Central memory CD8-positive, alpha-beta T cell (primary cell): ENCODE measurements at regions not wholly inside any gene's neighbourhood (a gene's known extent, or its start where the extent isn't known, plus 50 kb on each side); places are given as distances from the start of the nearest gene placed in this dataset.

Experiments
- ATAC-seq: fragments of 150-1000 bp; cut with Tn5 transposase; replicated peaks from 2 replicates; pipeline ENCODE4 v1.10.0; 2022; ENCODE audit warnings: mild to moderate bottlenecking, moderate FRiP score, moderate number of reproducible peaks; ENCODE audit not compliant: poor library complexity, severe bottlenecking; ENCODE audit errors: extremely low read depth
- DNase-seq, 2 donors: peaks; one replicate each; pipeline ENCODE4 v3.0.0; 2021; ENCODE audit warnings: low spot score in 2 of 2
- H3K27ac Mint-ChIP-seq: one replicate; pipeline ENCODE4 v1.8.0; 2022; ENCODE audit warnings: low read depth, mild to moderate bottlenecking, moderate library complexity, mixed read lengths
- H3K27me3 Mint-ChIP-seq: one replicate; pipeline ENCODE4 v1.8.0; 2022; ENCODE audit warnings: mixed read lengths
- H3K36me3 Mint-ChIP-seq: one replicate; pipeline ENCODE4 v1.8.0; 2022; ENCODE audit warnings: mild to moderate bottlenecking, moderate library complexity, mixed read lengths; ENCODE audit not compliant: insufficient read depth
- H3K4me1 Mint-ChIP-seq: one replicate; pipeline ENCODE4 v1.8.0; 2022; ENCODE audit warnings: mixed read lengths
- H3K4me3 Mint-ChIP-seq: one replicate; pipeline ENCODE4 v1.8.0; 2022; ENCODE audit warnings: mild to moderate bottlenecking, moderate library complexity, mixed read lengths
- H3K9me3 Mint-ChIP-seq: one replicate; pipeline ENCODE4 v1.8.0; 2022; ENCODE audit warnings: mixed read lengths

DNA sequence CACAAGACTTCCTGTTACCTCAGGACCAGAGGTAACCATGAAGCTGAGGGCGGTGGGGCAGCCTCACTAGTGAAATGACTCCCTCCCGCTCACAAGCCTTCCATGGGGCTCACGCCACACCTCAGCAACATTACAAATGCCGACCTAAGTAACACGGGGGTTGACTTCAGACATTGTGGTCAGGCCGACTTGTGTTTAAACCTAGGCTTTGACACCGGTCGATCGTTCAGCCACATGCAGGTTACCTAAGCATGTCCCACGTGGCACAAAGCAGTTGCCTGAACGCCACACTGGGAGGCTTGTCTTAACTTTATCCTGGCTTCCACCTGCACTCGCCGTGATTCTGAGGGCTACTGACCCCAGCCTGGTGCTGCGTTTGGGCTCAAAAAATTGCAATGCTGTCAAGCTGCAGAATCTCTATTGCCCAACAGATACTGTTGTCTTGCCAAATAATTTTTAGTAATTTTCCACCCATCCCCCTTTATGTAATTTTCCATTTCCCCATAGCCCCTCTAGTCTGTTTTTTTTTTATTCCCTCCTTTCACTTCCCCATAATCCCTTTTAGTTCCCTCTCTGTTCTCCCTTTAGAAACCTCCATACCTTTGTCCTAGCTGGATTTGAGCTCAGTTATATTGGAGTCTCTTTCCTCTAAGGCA lies 158.6 kb upstream of the RGMA start:
- Mint-ChIP-seq H3K9me3 (no peaks in the 10 kb centered on the region), H3K27ac (no peak overlapping the region), H3K36me3 (no peaks in the 10 kb centered on the region), H3K27me3 (peaks cover 14% of the 10 kb centered on the region), H3K4me3 (no peak overlapping the region), H3K4me1 (no peaks in the 10 kb centered on the region)
- ATAC-seq (no peak), DNase-seq (no peak)

DNA sequence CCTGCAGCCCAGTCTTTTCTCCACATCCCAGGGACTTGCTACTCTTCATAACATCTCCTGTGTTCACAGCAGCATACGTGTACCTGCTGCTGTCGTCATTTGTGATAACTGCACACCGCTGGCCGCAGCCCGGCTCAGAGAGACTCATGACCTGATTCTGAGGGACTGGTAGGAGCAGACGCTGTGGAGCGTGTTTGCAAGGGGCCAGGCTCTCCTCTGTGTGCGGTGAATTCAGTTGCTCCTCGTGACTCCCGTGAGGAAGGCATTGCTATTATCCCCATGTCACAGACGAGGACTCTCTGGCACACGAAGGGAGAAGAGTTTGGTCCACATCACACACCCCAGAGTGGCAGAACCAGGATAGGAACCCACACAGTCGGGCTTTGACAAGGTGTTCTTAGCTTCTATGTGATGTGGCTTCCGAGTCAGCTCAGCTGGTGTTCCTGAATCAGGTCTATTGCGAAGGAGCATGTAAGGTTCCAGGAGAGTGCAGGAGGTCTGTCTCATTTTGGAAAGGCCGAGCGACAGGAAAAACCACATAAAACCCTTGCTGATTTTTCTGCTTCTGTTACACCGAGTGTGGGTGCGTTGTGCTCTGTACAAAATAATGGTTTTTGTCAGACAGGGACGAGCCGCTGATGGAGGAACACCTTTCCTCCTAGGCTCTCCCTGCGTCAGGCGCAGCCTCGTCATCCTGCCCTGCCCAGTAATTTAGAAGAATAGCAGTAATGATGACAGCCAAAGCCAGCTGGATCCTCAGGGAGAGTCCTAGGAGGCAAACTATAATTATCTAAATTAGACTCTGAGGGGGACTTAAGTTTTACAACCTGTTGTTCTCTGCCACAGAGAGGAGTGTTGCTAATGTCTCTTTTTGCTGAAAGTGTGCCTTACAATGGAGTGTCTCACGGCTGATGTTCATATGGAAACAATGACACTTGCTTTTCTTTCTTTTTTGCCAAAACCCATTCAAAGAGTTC lies 157.5 kb upstream of the RGMA start:
- ATAC-seq: no peak
- no peaks in the 10 kb centered on the region for H3K4me1 Mint-ChIP-seq
- no peak for DNase-seq
- H3K27ac Mint-ChIP-seq: no peak overlapping the region
- H3K4me3 Mint-ChIP-seq: no peak overlapping the region
- H3K9me3 Mint-ChIP-seq: no peaks in the 10 kb centered on the region
- no peaks in the 10 kb centered on the region for H3K36me3 Mint-ChIP-seq
- H3K27me3 Mint-ChIP-seq: peaks cover 14% of the 10 kb centered on the region

DNA sequence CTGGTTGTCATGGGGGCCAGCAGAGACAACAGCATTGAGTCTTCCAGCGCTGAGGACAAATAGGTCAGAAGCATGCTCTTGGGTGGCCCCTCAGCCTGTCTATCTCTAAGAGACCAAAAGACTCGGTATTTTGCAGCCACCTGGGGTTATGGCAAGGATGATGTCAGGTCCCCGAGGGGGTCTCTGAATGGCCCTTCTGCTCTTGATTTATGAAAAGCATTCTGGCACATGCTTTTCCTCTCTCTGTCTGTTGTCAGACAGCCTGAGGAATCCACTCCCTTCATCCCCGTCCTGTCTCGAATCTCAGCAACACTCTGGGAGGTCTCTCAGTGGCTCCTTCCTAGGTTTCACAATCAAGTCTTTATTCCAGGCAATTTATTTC lies 156.6 kb upstream of the RGMA start:
- Mint-ChIP-seq H3K27me3 (peaks cover 14% of the 10 kb centered on the region), H3K9me3 (no peaks in the 10 kb centered on the region), H3K36me3 (no peaks in the 10 kb centered on the region), H3K27ac (no peak overlapping the region), H3K4me3 (no peak overlapping the region), H3K4me1 (no peaks in the 10 kb centered on the region)
- ATAC-seq: no peak
- DNase-seq: no peak

DNA sequence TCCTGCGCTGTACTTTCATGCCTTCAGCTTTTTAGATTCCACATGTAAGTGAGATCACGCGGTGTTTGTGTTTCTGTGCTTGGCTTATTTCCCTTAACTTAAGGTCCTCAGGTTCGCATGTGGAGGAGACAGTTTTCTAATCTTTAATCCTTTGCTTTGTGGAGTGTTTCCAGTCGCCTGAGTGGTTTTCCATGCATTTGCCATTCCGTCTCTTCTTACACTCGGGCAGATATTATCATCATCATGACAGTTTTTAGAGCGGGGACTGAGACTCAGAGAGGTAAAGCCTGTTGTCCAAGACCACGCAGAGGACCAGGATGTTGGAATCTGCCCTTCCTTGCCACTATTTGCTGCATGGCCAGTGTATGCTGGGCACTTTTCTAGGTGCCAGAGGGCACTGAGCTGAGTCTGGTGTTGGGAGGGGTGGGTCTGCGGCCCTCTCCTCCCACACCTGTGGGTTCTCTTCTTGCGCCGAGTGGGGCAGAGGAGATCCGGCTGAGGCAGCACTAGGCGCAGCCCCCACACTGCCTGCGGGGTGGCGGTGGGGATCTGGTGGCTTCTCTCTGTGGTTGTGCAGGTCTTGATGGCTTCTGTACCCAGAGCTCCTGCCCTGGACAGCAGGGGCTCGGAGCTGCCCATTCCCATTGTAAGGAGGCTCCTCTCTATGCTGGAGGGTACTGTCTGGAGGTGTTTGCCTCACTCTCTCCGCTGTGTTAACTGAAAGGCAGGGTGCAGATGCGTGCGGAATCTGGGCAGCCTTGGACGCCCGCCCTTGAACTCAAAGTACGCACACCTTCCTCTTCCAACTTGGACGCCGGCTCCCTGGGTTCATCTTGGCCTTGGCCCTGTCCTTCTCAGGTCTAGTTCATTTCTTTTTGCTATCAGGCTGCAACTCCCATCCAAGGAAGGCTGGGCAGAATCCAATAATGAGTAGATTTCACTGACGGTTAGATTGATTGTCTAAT lies 156.0 kb upstream of the RGMA start:
- no peak overlapping the region for H3K27ac Mint-ChIP-seq
- no peaks in the 10 kb centered on the region for H3K4me1 Mint-ChIP-seq
- no peaks in the 10 kb centered on the region for H3K36me3 Mint-ChIP-seq
- ATAC-seq (no peak), DNase-seq (no peak)
- H3K27me3 Mint-ChIP-seq: peaks cover 14% of the 10 kb centered on the region
- no peak overlapping the region for H3K4me3 Mint-ChIP-seq
- no peaks in the 10 kb centered on the region for H3K9me3 Mint-ChIP-seq

DNA sequence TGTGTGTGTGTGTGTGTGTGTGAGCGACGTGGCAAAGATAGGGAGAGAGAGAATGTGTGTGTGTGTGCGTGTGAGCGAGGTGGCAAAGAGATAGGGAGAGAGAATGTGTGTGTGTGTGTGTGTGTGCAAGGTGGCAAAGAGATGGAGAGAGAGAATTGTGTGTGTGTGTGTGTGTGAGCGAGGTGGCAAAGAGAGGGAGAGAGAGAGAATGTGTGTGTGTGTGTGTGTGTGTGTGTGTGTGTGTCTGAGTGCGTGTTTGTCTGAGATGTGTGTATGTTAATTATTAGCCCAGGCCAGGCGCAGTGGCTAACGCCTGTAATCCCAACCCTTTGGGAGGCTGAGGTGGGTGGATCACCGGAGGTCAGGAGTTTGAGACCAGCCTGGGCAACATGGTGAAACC lies 154.6 kb upstream of the RGMA start:
- no peak for DNase-seq
- Mint-ChIP-seq H3K9me3 (no peaks in the 10 kb centered on the region), H3K4me1 (no peaks in the 10 kb centered on the region), H3K36me3 (no peaks in the 10 kb centered on the region), H3K27ac (no peak overlapping the region), H3K27me3 (peaks cover 17% of the 10 kb centered on the region), H3K4me3 (no peak overlapping the region)
- ATAC-seq: no peak

DNA sequence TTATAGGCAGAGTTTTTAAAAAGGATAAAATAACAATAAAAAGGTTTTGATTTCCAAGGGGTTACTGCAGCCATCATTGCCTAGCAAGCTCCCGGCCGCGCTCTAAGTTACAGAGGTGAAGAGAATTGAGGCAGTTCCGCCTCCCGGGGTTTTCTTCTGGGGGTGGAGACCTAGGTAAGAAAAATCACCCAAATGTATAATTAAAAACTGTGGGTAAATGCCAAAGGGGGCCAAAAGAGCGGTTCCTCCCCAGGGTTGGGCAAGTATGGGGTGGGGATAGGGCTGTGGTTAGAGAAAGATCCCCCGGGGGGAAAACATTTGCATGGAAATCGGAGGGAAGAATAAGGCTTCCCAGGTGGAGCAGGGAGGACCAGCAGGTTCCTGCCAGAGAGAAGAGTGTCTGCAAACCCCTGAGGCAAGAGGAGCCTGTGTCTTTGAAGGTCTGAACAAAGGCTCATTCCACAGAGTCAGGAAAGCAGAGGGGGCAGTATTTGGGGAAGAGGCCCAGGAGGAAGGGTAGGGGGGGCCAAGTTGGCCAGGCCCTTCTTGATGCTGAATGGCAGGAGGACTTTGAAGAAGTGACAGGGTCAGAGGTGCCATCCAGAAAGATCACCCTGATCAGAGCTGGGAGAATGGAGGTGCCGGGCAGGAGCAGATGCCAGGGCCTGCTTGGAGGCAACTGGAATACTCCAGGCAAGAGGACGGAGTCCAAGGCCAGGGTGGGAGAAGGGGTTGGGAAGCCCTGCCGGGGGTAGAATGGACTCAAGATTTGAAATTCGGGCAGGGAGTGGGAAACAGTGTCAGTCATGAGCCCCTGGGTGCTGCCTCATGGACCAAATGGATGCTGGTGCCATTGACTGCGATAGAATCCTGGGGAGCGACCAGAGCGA lies 152.9 kb upstream of the RGMA start:
- Mint-ChIP-seq H3K9me3 (no peaks in the 10 kb centered on the region), H3K27ac (no peak overlapping the region), H3K4me1 (no peaks in the 10 kb centered on the region), H3K36me3 (no peaks in the 10 kb centered on the region), H3K4me3 (no peak overlapping the region), H3K27me3 (peaks cover 19% of the 10 kb centered on the region)
- no peak for DNase-seq
- ATAC-seq: no peak

DNA sequence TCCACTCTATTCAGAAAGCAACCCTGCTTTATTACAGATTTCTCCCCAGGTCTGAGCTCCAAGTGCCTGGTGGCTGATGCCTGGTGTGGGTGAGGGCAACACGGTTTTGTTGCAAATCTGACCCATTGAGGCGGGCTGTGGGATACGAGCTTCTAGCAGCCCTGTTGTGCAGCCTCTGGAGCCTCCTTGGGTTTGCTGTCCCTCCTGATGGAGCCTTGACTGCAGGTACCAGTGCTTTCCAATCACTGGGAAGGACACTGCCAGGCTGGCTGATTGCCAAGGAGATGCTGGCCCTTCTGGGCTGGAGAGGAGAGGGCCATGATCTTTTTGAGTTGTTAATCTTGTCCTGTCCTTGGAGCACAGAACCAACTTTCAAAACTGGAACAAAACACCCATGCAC lies 151.0 kb upstream of the RGMA start:
- no peak for ATAC-seq
- peaks cover 9% of the 10 kb centered on the region for H3K4me1 Mint-ChIP-seq
- peaks cover 36% of the 10 kb centered on the region for H3K27me3 Mint-ChIP-seq
- no peaks in the 10 kb centered on the region for H3K9me3 Mint-ChIP-seq
- no peak overlapping the region for H3K27ac Mint-ChIP-seq
- no peak for DNase-seq
- H3K36me3 Mint-ChIP-seq: no peaks in the 10 kb centered on the region
- no peak overlapping the region for H3K4me3 Mint-ChIP-seq

DNA sequence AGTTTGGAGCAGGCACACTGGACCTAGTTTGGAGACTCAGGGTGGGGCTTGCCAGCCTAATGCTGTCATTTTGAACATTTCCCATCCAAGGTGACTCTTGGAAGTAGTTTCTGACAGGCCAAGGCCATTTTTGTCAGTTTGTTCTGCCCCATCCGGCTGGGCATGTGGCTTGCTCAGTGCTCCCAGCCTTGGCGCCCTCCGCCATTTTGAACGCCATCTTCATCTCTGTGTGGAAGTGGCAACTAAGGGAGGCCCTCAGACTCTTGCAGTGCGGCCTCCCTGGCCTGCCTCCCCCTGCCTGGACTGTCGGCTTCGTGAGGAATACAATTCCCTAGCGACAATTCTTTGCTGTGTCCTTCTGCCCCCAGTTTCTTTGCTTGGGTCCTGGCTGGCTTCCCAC lies 150.6 kb upstream of the RGMA start:
- Mint-ChIP-seq H3K27me3 (peaks cover 38% of the 10 kb centered on the region), H3K4me3 (no peak overlapping the region), H3K27ac (no peak overlapping the region), H3K4me1 (peaks cover 9% of the 10 kb centered on the region), H3K9me3 (no peaks in the 10 kb centered on the region), H3K36me3 (no peaks in the 10 kb centered on the region)
- ATAC-seq (no peak), DNase-seq (no peak)

DNA sequence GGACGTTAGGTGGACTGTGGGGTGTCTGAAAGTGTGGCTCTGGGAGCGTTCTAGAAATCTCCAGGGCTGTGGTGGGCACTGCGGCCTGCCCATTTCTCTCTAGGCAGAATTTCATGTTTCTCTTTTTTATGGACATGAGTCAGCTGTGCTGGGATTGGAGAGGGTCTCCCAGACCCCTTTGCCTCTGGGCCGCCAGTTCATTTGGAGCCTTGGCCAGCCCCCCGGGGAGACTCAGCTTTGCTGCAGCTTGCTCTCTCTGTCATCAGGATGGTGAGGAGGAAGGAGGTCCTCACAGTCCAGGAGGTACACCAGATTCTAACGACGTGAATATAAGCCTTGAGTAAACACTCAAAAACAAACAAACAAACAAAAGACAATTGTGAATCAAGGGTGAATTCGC lies 149.6 kb upstream of the RGMA start:
- H3K4me1 Mint-ChIP-seq: peaks cover 9% of the 10 kb centered on the region
- no peak for ATAC-seq

DNA sequence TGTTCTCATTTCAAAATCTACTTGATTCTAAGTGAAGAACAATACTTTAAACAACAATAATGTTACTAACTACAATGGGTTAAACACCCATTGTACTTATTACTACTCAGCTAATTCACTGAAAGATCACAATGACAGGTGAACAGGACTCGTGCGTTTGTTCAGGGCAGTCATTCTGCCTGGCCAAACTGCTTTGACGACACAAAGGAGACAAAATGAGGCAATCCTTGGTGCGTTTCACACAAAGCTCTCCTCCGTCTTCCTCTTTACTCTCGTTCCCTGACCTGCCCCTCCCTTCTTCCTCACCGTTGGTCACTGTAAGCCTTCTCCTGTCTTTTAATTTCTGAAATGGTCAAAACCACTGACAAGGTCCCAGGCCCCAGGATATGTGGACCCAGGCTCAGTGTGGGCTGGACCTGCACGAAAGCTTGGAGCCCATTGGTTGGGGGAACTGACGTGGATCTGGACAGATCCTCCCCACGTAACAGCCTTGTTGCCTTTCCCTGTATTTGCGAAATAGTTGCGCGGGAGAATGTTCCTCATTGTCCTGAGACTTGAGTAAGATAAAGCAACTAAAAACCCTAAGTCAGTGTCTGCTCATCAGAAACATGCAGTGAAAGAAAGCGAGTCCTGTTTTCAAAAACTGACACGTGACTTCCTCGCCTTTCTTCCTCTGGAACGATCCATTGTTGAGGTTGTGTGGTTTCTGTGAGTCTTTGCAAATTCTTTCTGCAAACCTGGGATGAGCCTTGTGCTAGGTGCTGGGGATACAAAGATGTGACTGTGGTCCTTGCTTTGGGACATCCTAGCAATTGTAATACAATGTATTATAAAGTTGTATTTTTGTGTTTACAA lies 147.1 kb upstream of the RGMA start:
- Mint-ChIP-seq H3K36me3 (no peaks in the 10 kb centered on the region), H3K4me3 (peak overlapping the region; percentile 33), H3K9me3 (no peaks in the 10 kb centered on the region), H3K27ac (peak overlapping the region; percentile 24), H3K4me1 (peaks cover 23% of the 10 kb centered on the region), H3K27me3 (peaks cover 45% of the 10 kb centered on the region)
- DNase-seq (no peak), ATAC-seq (no peak)

More for the DNA sequence above, 149.6 kb upstream of the RGMA start:
- no peaks in the 10 kb centered on the region for H3K36me3 Mint-ChIP-seq
- H3K27ac Mint-ChIP-seq: no peak overlapping the region
- no peak for DNase-seq
- no peak overlapping the region for H3K4me3 Mint-ChIP-seq
- peaks cover 38% of the 10 kb centered on the region for H3K27me3 Mint-ChIP-seq
- H3K9me3 Mint-ChIP-seq: no peaks in the 10 kb centered on the region

DNA sequence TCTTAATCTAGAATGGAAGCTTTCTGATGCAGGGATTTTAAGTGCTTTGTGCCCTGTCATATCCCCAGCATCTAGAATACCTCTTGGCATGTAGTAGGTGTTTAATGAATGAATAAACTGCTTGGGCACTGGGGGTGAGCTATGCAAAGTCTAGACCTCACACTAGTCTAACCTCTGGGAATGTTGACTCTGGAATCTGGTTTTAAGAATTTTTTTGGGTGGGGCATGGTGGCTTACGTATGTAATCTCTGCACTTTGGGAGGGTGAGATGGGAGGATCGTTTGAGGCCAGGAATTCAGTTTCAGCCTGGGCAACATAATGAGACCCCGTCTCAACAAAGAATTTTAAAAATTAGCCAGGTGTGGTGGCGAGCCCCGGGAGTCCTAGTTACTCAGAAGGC lies 146.3 kb upstream of the RGMA start:
- Mint-ChIP-seq H3K27me3 (peaks cover 50% of the 10 kb centered on the region), H3K27ac (no peak overlapping the region), H3K36me3 (no peaks in the 10 kb centered on the region), H3K4me1 (peaks cover 27% of the 10 kb centered on the region), H3K4me3 (no peak overlapping the region), H3K9me3 (no peaks in the 10 kb centered on the region)
- ATAC-seq (no peak), DNase-seq (no peak)
